ENCODE measurements at regions not wholly inside any gene's neighbourhood (a gene's known extent, or its start where the extent isn't known, plus 50 kb on each side); places are given as distances from the start of the nearest gene placed in this dataset.

GRCh38 chr10:120981601-120982391, 130.6 kb downstream of the WDR11 start:
- TF ChIP-seq SIN3A (IDR thresholded peaks at IDR 0.05; ENCODE audit: low read depth): no peak
- RAD21 ChIA-PET (ENCODE audit: low non-redundant PET in 1 of 2, low total read pairs in 2 of 2, uncharacterized antibody in 2 of 2, unreplicated experiment in 2 of 2): no interaction called here
- Histone ChIP-seq H3K9me3 (ENCODE audit: control insufficient read depth in 1 of 2, insufficient read depth in 1 of 2, low read depth in 1 of 2, low read length in 2 of 2) (no peaks in the 10 kb centered on the region), H4K20me1 (ENCODE audit: insufficient read depth) (no peaks in the 10 kb centered on the region), H3K27me3 (ENCODE audit: insufficient read depth, low read length) (no peaks in the 10 kb centered on the region), H3K36me3 (ENCODE audit: control insufficient read depth in 1 of 2, insufficient read depth in 2 of 2, low read length in 2 of 2) (no peaks in the 10 kb centered on the region), H3K27ac (ENCODE audit: low read depth, low read length) (no peak overlapping the region), H3K4me3 (replicated peaks in 1 of 2; ENCODE audit: low read depth in 1 of 2, low read length in 2 of 2) (no peak overlapping the region), H3K79me2 (ENCODE audit: insufficient read depth, low read length) (no peaks in the 10 kb centered on the region), H3K4me2 (ENCODE audit: low read length) (no peak overlapping the region), H3K4me1 (ENCODE audit: control insufficient read depth in 1 of 2, insufficient read depth in 2 of 2, low read length in 2 of 2) (peaks cover 7 to 18% of the 10 kb centered on the region in 2 experiments; a peak in 3 of 4 replicates), H2AFZ (ENCODE audit: low read depth, low read length, poor library complexity, severe bottlenecking) (no peak overlapping the region), H3K9ac (ENCODE audit: low read length) (no peak overlapping the region), H3K9me2 (ENCODE audit: insufficient read depth) (no peaks in the 10 kb centered on the region)
- CTCF ChIA-PET: interaction anchor here (1.4 kb wide), 1 partner anchor 33 kb away, joined by 4 read pairs; no protein-coding TSS in a partner anchor
- DNase-seq (ENCODE audit: low read depth, low spot score): no peak
- no peak for ATAC-seq
- intact Hi-C loops (cut with micrococcal nuclease): no loop called here
- POLR2A ChIA-PET: no interaction called here
- BruUV-seq (replicated peaks): no TSS peak

GRCh38 chr10:120982507-120982906, 131.3 kb downstream of the WDR11 start:
- ChIA-PET RAD21 (ENCODE audit: low non-redundant PET in 1 of 2, low total read pairs in 2 of 2, uncharacterized antibody in 2 of 2, unreplicated experiment in 2 of 2) (no interaction called here), CTCF (interaction anchor here (1.4 kb wide), 1 partner anchor 34 kb away, joined by 4 read pairs; no protein-coding TSS in a partner anchor), POLR2A (no interaction called here)
- Histone ChIP-seq H3K4me2 (ENCODE audit: low read length) (no peak overlapping the region), H3K4me3 (replicated peaks in 1 of 2; ENCODE audit: low read depth in 1 of 2, low read length in 2 of 2) (no peak overlapping the region), H3K9ac (ENCODE audit: low read length) (no peak overlapping the region), H2AFZ (ENCODE audit: low read depth, low read length, poor library complexity, severe bottlenecking) (no peak overlapping the region), H3K27ac (ENCODE audit: low read depth, low read length) (no peak overlapping the region), H3K27me3 (ENCODE audit: insufficient read depth, low read length) (no peaks in the 10 kb centered on the region), H3K36me3 (ENCODE audit: control insufficient read depth in 1 of 2, insufficient read depth in 2 of 2, low read length in 2 of 2) (no peaks in the 10 kb centered on the region), H3K9me3 (ENCODE audit: control insufficient read depth in 1 of 2, insufficient read depth in 1 of 2, low read depth in 1 of 2, low read length in 2 of 2) (no peaks in the 10 kb centered on the region), H3K79me2 (ENCODE audit: insufficient read depth, low read length) (no peaks in the 10 kb centered on the region), H4K20me1 (ENCODE audit: insufficient read depth) (no peaks in the 10 kb centered on the region), H3K4me1 (ENCODE audit: control insufficient read depth in 1 of 2, insufficient read depth in 2 of 2, low read length in 2 of 2) (peaks cover 7 to 21% of the 10 kb centered on the region in 2 experiments; a peak in 3 of 4 replicates), H3K9me2 (ENCODE audit: insufficient read depth) (no peaks in the 10 kb centered on the region)
- intact Hi-C loops (cut with micrococcal nuclease): no loop called here
- no peak for ATAC-seq
- no peak for DNase-seq (ENCODE audit: low read depth, low spot score)
- no TSS peak for BruUV-seq (replicated peaks)
- TF ChIP-seq, protein P1, sequence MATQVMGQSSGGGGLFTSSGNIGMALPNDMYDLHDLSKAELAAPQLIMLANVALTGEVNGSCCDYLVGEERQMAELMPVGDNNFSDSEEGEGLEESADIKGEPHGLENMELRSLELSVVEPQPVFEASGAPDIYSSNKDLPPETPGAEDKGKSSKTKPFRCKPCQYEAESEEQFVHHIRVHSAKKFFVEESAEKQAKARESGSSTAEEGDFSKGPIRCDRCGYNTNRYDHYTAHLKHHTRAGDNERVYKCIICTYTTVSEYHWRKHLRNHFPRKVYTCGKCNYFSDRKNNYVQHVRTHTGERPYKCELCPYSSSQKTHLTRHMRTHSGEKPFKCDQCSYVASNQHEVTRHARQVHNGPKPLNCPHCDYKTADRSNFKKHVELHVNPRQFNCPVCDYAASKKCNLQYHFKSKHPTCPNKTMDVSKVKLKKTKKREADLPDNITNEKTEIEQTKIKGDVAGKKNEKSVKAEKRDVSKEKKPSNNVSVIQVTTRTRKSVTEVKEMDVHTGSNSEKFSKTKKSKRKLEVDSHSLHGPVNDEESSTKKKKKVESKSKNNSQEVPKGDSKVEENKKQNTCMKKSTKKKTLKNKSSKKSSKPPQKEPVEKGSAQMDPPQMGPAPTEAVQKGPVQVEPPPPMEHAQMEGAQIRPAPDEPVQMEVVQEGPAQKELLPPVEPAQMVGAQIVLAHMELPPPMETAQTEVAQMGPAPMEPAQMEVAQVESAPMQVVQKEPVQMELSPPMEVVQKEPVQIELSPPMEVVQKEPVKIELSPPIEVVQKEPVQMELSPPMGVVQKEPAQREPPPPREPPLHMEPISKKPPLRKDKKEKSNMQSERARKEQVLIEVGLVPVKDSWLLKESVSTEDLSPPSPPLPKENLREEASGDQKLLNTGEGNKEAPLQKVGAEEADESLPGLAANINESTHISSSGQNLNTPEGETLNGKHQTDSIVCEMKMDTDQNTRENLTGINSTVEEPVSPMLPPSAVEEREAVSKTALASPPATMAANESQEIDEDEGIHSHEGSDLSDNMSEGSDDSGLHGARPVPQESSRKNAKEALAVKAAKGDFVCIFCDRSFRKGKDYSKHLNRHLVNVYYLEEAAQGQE (IDR thresholded peaks at IDR 0.05; ENCODE audit: low read depth): no peak
- no peak for TF ChIP-seq SP1 (IDR thresholded peaks at IDR 0.05; ENCODE audit: low read depth)
- TF ChIP-seq FOSL1 (IDR thresholded peaks at IDR 0.05; ENCODE audit: low read depth): no peak
- no peak for TF ChIP-seq MAX (IDR thresholded peaks at IDR 0.05)
- TF ChIP-seq CBX3 (IDR thresholded peaks at IDR 0.05; ENCODE audit: low read depth): no peak
- TF ChIP-seq, protein P2, sequence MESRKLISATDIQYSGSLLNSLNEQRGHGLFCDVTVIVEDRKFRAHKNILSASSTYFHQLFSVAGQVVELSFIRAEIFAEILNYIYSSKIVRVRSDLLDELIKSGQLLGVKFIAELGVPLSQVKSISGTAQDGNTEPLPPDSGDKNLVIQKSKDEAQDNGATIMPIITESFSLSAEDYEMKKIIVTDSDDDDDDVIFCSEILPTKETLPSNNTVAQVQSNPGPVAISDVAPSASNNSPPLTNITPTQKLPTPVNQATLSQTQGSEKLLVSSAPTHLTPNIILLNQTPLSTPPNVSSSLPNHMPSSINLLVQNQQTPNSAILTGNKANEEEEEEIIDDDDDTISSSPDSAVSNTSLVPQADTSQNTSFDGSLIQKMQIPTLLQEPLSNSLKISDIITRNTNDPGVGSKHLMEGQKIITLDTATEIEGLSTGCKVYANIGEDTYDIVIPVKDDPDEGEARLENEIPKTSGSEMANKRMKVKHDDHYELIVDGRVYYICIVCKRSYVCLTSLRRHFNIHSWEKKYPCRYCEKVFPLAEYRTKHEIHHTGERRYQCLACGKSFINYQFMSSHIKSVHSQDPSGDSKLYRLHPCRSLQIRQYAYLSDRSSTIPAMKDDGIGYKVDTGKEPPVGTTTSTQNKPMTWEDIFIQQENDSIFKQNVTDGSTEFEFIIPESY (IDR thresholded peaks at IDR 0.05; ENCODE audit: extremely low read depth, insufficient replicate concordance, low read length): no peak
- TF ChIP-seq ZNF274 (IDR thresholded peaks at IDR 0.05; ENCODE audit: low read depth, low read length): no peak
- no peak for TF ChIP-seq SRF (IDR thresholded peaks at IDR 0.05; ENCODE audit: low read depth)
- no peak for TF ChIP-seq ATF3 (IDR thresholded peaks at IDR 0.05)
- TF ChIP-seq SIN3A (IDR thresholded peaks at IDR 0.05; ENCODE audit: low read depth): no peak
